Karpas-422 (cell line): ENCODE measurements at regions not wholly inside any gene's neighbourhood (a gene's known extent, or its start where the extent isn't known, plus 50 kb on each side); places are given as distances from the start of the nearest gene placed in this dataset.

Experiments
- DNase-seq: peaks from one replicate; pipeline ENCODE4 v3.0.0-alpha.2; 2015
- H2AFZ ChIP-seq: fragments of 200-600 bp; sonication (generic); 2 replicates; pipeline ENCODE4 v1.6.1; 2014; ENCODE audit warnings: antibody characterized with exemption, low read length, mixed read lengths
- H3K27ac ChIP-seq: fragments of 200-600 bp; sonication (generic); 2 replicates; pipeline ENCODE4 v1.5.1; 2014; ENCODE audit warnings: mild to moderate bottlenecking, low read length, moderate library complexity
- H3K27me3 ChIP-seq: fragments of 200-600 bp; sonication (generic); 2 replicates; pipeline ENCODE4 v1.6.1; 2014; ENCODE audit warnings: low read length, mixed read lengths
- H3K36me3 ChIP-seq: fragments of 200-600 bp; sonication (generic); 2 replicates; pipeline ENCODE4 v1.6.1; 2014; ENCODE audit warnings: low read length, mixed read lengths; ENCODE audit not compliant: insufficient read depth
- H3K4me1 ChIP-seq: fragments of 200-600 bp; sonication (generic); 2 replicates; pipeline ENCODE4 v1.6.1; 2014; ENCODE audit warnings: mild to moderate bottlenecking, low read length, mixed read lengths
- H3K4me2 ChIP-seq: fragments of 200-600 bp; sonication (generic); 2 replicates; pipeline ENCODE4 v1.6.1; 2014; ENCODE audit warnings: low read length, low read depth, mild to moderate bottlenecking; ENCODE audit not compliant: poor library complexity, severe bottlenecking
- H3K4me3 ChIP-seq: fragments of 200-600 bp; sonication (generic); 2 replicates; pipeline ENCODE4 v1.5.1; 2014; ENCODE audit warnings: mild to moderate bottlenecking, antibody characterized with exemption, low read length, mixed read lengths
- H3K79me2 ChIP-seq: fragments of 200-600 bp; sonication (generic); 2 replicates; pipeline ENCODE4 v1.6.1; 2014; ENCODE audit warnings: mild to moderate bottlenecking, low read length, mixed read lengths
- H3K9ac ChIP-seq: fragments of 200-600 bp; sonication (generic); 2 replicates; pipeline ENCODE4 v1.6.0; 2014; ENCODE audit warnings: low read length
- H3K9me2 ChIP-seq: fragments of 200-600 bp; sonication (generic), shearing (Covaris generic); replicated peaks from 2 replicates; pipeline ENCODE4 v1.6.0; 2014; ENCODE audit warnings: mild to moderate bottlenecking, low read length, moderate library complexity; ENCODE audit not compliant: insufficient read depth
- H3K9me3 ChIP-seq: fragments of 300-700, 200-600 bp; sonication (generic); 2 replicates; pipeline ENCODE4 v1.6.1; 2014; ENCODE audit warnings: low read length, mixed read lengths
- H4K20me1 ChIP-seq: fragments of 200-600 bp; sonication (generic); 2 replicates; pipeline ENCODE4 v1.6.1; 2014; ENCODE audit warnings: mild to moderate bottlenecking, antibody characterized with exemption, low read length, low read depth; ENCODE audit not compliant: insufficient read depth

GRCh38 chr4:151940926-151941617 is 180.3 kb upstream of the GATB start:
- H3K4me1 ChIP-seq, result no peaks in the 10 kb centered on the region
- H2AFZ ChIP-seq, result no peak overlapping the region
- no peaks in the 10 kb centered on the region for H3K9me3 ChIP-seq
- H3K9ac ChIP-seq, result no peak overlapping the region
- H3K4me2 ChIP-seq, result no peak overlapping the region
- H3K4me3 ChIP-seq, result no peak overlapping the region
- no peaks in the 10 kb centered on the region for H3K79me2 ChIP-seq
- DNase-seq, result no peak
- H3K9me2 ChIP-seq, result no peaks in the 10 kb centered on the region
- no peak overlapping the region for H3K27ac ChIP-seq
- no peaks in the 10 kb centered on the region for H3K27me3 ChIP-seq
- no peaks in the 10 kb centered on the region for H4K20me1 ChIP-seq
- no peaks in the 10 kb centered on the region for H3K36me3 ChIP-seq

DNA sequence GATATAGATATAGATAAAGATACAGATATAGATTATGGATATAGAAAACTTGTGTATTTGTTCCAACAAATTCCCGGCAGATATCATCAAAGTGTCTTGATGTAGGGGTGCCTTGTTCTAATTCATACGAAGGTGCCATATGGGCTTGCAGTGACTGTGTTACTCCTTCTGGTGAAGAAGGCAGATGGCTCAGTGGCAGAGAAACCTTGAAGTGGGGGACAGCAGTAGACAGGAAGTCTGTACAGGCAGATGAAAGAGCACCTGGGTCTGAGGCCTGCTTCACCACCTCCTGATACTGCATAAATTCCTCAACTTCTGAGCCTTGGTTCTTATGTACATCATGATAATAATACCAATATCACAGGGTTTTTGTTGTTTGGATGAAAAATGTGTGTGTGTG is 179.5 kb upstream of the GATB start:
- no peaks in the 10 kb centered on the region for H3K27me3 ChIP-seq
- no peak overlapping the region for H3K4me3 ChIP-seq
- no peaks in the 10 kb centered on the region for H3K36me3 ChIP-seq
- H3K27ac ChIP-seq, result no peak overlapping the region
- DNase-seq, result no peak
- no peaks in the 10 kb centered on the region for H3K79me2 ChIP-seq
- H4K20me1 ChIP-seq, result no peaks in the 10 kb centered on the region
- H3K9ac ChIP-seq, result no peak overlapping the region
- H2AFZ ChIP-seq, result no peak overlapping the region
- H3K4me1 ChIP-seq, result no peaks in the 10 kb centered on the region
- no peaks in the 10 kb centered on the region for H3K9me3 ChIP-seq
- H3K4me2 ChIP-seq, result no peak overlapping the region
- no peaks in the 10 kb centered on the region for H3K9me2 ChIP-seq

DNA sequence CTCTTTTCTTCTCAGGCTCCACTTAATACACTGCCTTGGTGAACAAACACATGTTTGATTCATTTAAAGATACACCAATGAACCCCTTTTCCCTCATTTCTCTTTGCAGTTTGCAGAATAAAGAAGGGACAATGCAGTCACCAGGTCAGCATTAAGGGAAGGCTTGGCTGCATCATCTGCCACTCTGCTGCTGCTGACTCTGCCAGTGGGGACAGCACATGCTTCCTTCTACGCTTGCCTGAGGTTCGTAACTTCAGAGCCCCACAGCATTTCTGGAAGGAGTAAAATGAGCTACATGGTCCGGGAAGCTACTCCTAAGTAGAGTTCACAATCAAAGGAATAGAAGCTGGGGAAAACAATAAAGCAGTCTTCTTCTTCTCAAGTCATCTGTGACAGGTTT is 178.9 kb upstream of the GATB start:
- no peaks in the 10 kb centered on the region for H4K20me1 ChIP-seq
- H3K9me2 ChIP-seq, result no peaks in the 10 kb centered on the region
- H3K79me2 ChIP-seq, result no peaks in the 10 kb centered on the region
- no peak for DNase-seq
- H3K36me3 ChIP-seq, result no peaks in the 10 kb centered on the region
- H3K9me3 ChIP-seq, result no peaks in the 10 kb centered on the region
- no peak overlapping the region for H3K9ac ChIP-seq
- no peak overlapping the region for H2AFZ ChIP-seq
- H3K27me3 ChIP-seq, result no peaks in the 10 kb centered on the region
- H3K4me2 ChIP-seq, result no peak overlapping the region
- no peaks in the 10 kb centered on the region for H3K4me1 ChIP-seq
- H3K4me3 ChIP-seq, result no peak overlapping the region
- no peak overlapping the region for H3K27ac ChIP-seq

GRCh38 chr4:151935411-151935810 is 174.6 kb upstream of the GATB start:
- no peak overlapping the region for H2AFZ ChIP-seq
- no peaks in the 10 kb centered on the region for H3K9me3 ChIP-seq
- no peaks in the 10 kb centered on the region for H3K9me2 ChIP-seq
- no peak for DNase-seq
- no peaks in the 10 kb centered on the region for H3K36me3 ChIP-seq
- H3K4me2 ChIP-seq, result no peak overlapping the region
- no peaks in the 10 kb centered on the region for H3K27me3 ChIP-seq
- H4K20me1 ChIP-seq, result no peaks in the 10 kb centered on the region
- no peaks in the 10 kb centered on the region for H3K79me2 ChIP-seq
- H3K9ac ChIP-seq, result no peak overlapping the region
- no peak overlapping the region for H3K4me3 ChIP-seq
- H3K27ac ChIP-seq, result no peak overlapping the region
- H3K4me1 ChIP-seq, result no peaks in the 10 kb centered on the region

- Histone ChIP-seq H3K36me3 (no peaks in the 10 kb centered on the region), H3K9me2 (no peaks in the 10 kb centered on the region), H3K9me3 (no peaks in the 10 kb centered on the region), H3K9ac (no peak overlapping the region), H3K4me1 (no peaks in the 10 kb centered on the region), H3K27ac (no peak overlapping the region), H3K4me2 (no peak overlapping the region), H3K79me2 (no peaks in the 10 kb centered on the region), H4K20me1 (no peaks in the 10 kb centered on the region), H3K27me3 (no peaks in the 10 kb centered on the region), H3K4me3 (no peak overlapping the region), H2AFZ (no peak overlapping the region)
- DNase-seq, result no peak
Measured at GRCh38 chr4:151934766-151935165, 174.0 kb upstream of the GATB start.

DNA sequence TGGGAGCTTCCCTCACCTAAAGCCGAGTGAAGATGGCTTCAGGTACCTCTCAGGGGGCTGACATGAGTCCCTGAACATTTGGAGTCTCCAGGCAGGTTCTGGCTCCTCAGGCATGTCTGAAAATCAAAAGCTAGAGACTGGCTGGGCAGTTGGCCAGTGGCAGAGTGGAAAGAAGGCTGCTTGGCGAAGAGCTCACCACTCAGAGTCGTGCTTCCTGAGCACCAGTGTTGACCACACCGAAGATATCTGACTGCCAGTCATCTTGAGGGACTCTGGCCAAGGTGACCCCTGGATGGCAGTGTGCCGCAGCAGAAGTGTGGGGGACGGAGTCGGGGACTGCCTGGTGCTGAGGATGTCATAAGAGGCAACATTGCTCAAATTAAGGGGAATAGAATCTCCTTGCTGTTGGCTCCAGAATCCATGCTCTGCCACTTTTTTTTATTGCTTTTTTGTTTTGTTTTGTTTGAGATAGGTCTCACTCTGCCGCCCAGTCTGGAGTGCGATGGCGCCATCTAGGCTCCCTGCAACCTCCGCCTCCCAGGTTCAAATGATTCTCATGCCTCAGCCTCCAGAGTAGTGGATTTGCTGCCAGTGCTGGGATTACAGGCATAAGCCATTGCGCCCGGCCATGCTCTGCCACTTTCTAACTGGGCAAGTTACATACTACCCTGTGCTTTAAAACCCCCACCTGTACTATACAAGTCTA is 172.5 kb upstream of the GATB start:
- Histone ChIP-seq H2AFZ (no peak overlapping the region), H3K27ac (no peak overlapping the region), H3K79me2 (no peaks in the 10 kb centered on the region), H3K36me3 (no peaks in the 10 kb centered on the region), H3K4me3 (no peak overlapping the region), H4K20me1 (no peaks in the 10 kb centered on the region), H3K9ac (no peak overlapping the region), H3K9me3 (no peaks in the 10 kb centered on the region), H3K9me2 (no peaks in the 10 kb centered on the region), H3K4me1 (no peaks in the 10 kb centered on the region), H3K27me3 (no peaks in the 10 kb centered on the region), H3K4me2 (no peak overlapping the region)
- no peak for DNase-seq

DNA sequence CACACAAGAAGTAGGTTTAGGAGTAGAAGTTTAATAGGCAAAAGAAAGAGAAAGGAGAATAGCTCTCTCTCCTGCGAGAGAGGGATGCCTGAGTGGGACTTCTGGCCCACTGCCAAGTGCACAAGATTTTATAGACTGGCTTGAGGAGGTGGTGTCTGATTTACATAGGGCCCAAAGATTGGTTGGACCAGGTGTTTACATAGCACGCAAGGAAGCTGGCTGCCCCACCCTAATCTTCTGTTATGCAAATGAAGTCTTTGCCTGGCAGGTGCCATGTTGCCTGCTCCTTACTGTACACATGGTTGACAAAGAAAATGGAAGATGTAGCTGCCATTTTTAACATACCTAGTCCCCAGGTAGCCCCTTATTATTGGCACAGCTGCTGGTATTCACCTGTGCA is 170.8 kb upstream of the GATB start:
- H3K36me3 ChIP-seq, result no peaks in the 10 kb centered on the region
- H3K79me2 ChIP-seq, result no peaks in the 10 kb centered on the region
- no peak overlapping the region for H3K4me2 ChIP-seq
- no peaks in the 10 kb centered on the region for H3K9me3 ChIP-seq
- no peak overlapping the region for H3K27ac ChIP-seq
- no peaks in the 10 kb centered on the region for H4K20me1 ChIP-seq
- H3K9me2 ChIP-seq, result no peaks in the 10 kb centered on the region
- no peak for DNase-seq
- H2AFZ ChIP-seq, result no peak overlapping the region
- no peak overlapping the region for H3K4me3 ChIP-seq
- H3K27me3 ChIP-seq, result no peaks in the 10 kb centered on the region
- no peak overlapping the region for H3K9ac ChIP-seq
- H3K4me1 ChIP-seq, result no peaks in the 10 kb centered on the region

- Histone ChIP-seq H3K79me2 (no peaks in the 10 kb centered on the region), H3K9me3 (no peaks in the 10 kb centered on the region), H3K9me2 (no peaks in the 10 kb centered on the region), H4K20me1 (no peaks in the 10 kb centered on the region), H3K4me3 (no peak overlapping the region), H3K36me3 (no peaks in the 10 kb centered on the region), H3K27me3 (no peaks in the 10 kb centered on the region), H3K27ac (no peak overlapping the region), H3K4me2 (no peak overlapping the region), H2AFZ (no peak overlapping the region), H3K9ac (no peak overlapping the region), H3K4me1 (no peaks in the 10 kb centered on the region)
- DNase-seq, result no peak
Measured at GRCh38 chr4:151930372-151930771, 169.6 kb upstream of the GATB start.
